ENCODE measurements at regions not wholly inside any gene's neighbourhood (a gene's known extent, or its start where the extent isn't known, plus 50 kb on each side); places are given as distances from the start of the nearest gene placed in this dataset.
"Not testable (repeated sequence)": the region's sequence is repeated elsewhere in the genome, so short reads cannot be mapped to it uniquely, and the experiment has no call there.

- DNase-seq: no peak
Measured at GRCh38 chr9:26789959-26790358, 102.6 kb downstream of the CAAP1 start.

- no peak for DNase-seq
Measured at GRCh38 chr9:26786564-26786963, 106.0 kb downstream of the CAAP1 start.

- DNase-seq: no peak
Measured at GRCh38 chr9:26782899-26783298, 109.7 kb downstream of the CAAP1 start.

- DNase-seq: no peak
Measured at GRCh38 chr9:26781906-26782305, 110.7 kb downstream of the CAAP1 start.

GRCh38 chr9:26780307-26780706 is 112.3 kb downstream of the CAAP1 start:
- DNase-seq: not testable (repeated sequence)

- DNase-seq: no peak
Measured at GRCh38 chr9:26779062-26779461, 113.5 kb downstream of the CAAP1 start.

GRCh38 chr9:26775391-26775790 is 117.2 kb downstream of the CAAP1 start:
- DNase-seq: no peak

GRCh38 chr9:26773056-26773455 is 119.5 kb downstream of the CAAP1 start:
- DNase-seq: no peak

GRCh38 chr9:26770821-26771220 is 121.8 kb downstream of the CAAP1 start:
- no peak for DNase-seq

GRCh38 chr9:26768145-26768544 is 124.5 kb downstream of the CAAP1 start:
- no peak for DNase-seq

GRCh38 chr9:26760675-26761074 is 131.9 kb downstream of the CAAP1 start:
- DNase-seq: no peak

GRCh38 chr9:26758655-26759054 is 133.9 kb downstream of the CAAP1 start:
- no peak for DNase-seq

GRCh38 chr9:26756881-26757280 is 135.7 kb downstream of the CAAP1 start:
- DNase-seq: no peak

- DNase-seq: no peak
Measured at GRCh38 chr9:26755476-26755875, 137.1 kb downstream of the CAAP1 start.

GRCh38 chr9:26754509-26755164 is 138.0 kb downstream of the CAAP1 start:
- no peak for DNase-seq

- no peak for DNase-seq
Measured at GRCh38 chr9:26753971-26754370, 138.6 kb downstream of the CAAP1 start.

GRCh38 chr9:26750162-26750561 is 142.4 kb downstream of the CAAP1 start:
- no peak for DNase-seq

GRCh38 chr9:26748449-26749058 is 144.0 kb downstream of the CAAP1 start:
- DNase-seq: no peak

GRCh38 chr9:26747611-26748010 is 145.0 kb downstream of the CAAP1 start:
- DNase-seq: no peak

GRCh38 chr9:26746357-26747072 is 146.1 kb downstream of the CAAP1 start:
- DNase-seq: no peak

GRCh38 chr9:26745111-26745510 is 147.5 kb downstream of the CAAP1 start:
- DNase-seq: no peak

- no peak for DNase-seq
Measured at GRCh38 chr9:26744191-26744965, 148.2 kb downstream of the CAAP1 start.

- no peak for DNase-seq
Measured at GRCh38 chr9:26742828-26743476, 149.7 kb downstream of the CAAP1 start.
